ENCODE measurements at regions not wholly inside any gene's neighbourhood (a gene's known extent, or its start where the extent isn't known, plus 50 kb on each side); places are given as distances from the start of the nearest gene placed in this dataset.

- intact Hi-C loops (cut with micrococcal nuclease), result no loop called here
Measured at GRCh38 chr3:117172426-117172825, 462.8 kb downstream of the TUSC7 start.

GRCh38 chr3:117181222-117181621 lies 471.6 kb downstream of the TUSC7 start:
- intact Hi-C loops (cut with micrococcal nuclease), result no loop called here

- intact Hi-C loops (cut with micrococcal nuclease), result no loop called here
Measured at GRCh38 chr3:117184574-117184973, 475.0 kb downstream of the TUSC7 start.

GRCh38 chr3:117191245-117191644 lies 481.7 kb downstream of the TUSC7 start:
- intact Hi-C loops (cut with micrococcal nuclease), result no loop called here

- intact Hi-C loops (cut with micrococcal nuclease), result no loop called here
Measured at GRCh38 chr3:117192888-117193287, 483.3 kb downstream of the TUSC7 start.

- intact Hi-C loops (cut with micrococcal nuclease), result no loop called here
Measured at GRCh38 chr3:117193390-117193789, 483.8 kb downstream of the TUSC7 start.

GRCh38 chr3:117195034-117195433 lies 485.5 kb downstream of the TUSC7 start:
- intact Hi-C loops (cut with micrococcal nuclease), result no loop called here

- intact Hi-C loops (cut with micrococcal nuclease), result no loop called here
Measured at GRCh38 chr3:117200962-117201361, 491.4 kb downstream of the TUSC7 start.

- intact Hi-C loops (cut with micrococcal nuclease), result no loop called here
Measured at GRCh38 chr3:117201901-117202774, 492.6 kb downstream of the TUSC7 start.

- intact Hi-C loops (cut with micrococcal nuclease), result no loop called here
Measured at GRCh38 chr3:117217355-117217754, 507.8 kb downstream of the TUSC7 start.

- intact Hi-C loops (cut with micrococcal nuclease), result no loop called here
Measured at GRCh38 chr3:117217760-117218316, 508.3 kb downstream of the TUSC7 start.

GRCh38 chr3:117218641-117219048 lies 509.1 kb downstream of the TUSC7 start:
- intact Hi-C loops (cut with micrococcal nuclease), result no loop called here

GRCh38 chr3:117219296-117219695 lies 509.7 kb downstream of the TUSC7 start:
- intact Hi-C loops (cut with micrococcal nuclease), result no loop called here

- intact Hi-C loops (cut with micrococcal nuclease), result no loop called here
Measured at GRCh38 chr3:117226932-117227331, 517.4 kb downstream of the TUSC7 start.

GRCh38 chr3:117228466-117228865 lies 518.9 kb downstream of the TUSC7 start:
- intact Hi-C loops (cut with micrococcal nuclease), result no loop called here

GRCh38 chr3:117230924-117231323 lies 521.3 kb downstream of the TUSC7 start:
- intact Hi-C loops (cut with micrococcal nuclease), result no loop called here

- intact Hi-C loops (cut with micrococcal nuclease), result no loop called here
Measured at GRCh38 chr3:117234331-117234730, 524.8 kb downstream of the TUSC7 start.

GRCh38 chr3:117235304-117235703 lies 525.7 kb downstream of the TUSC7 start:
- intact Hi-C loops (cut with micrococcal nuclease), result no loop called here

GRCh38 chr3:117238806-117239205 lies 529.2 kb downstream of the TUSC7 start:
- intact Hi-C loops (cut with micrococcal nuclease), result no loop called here

- intact Hi-C loops (cut with micrococcal nuclease), result no loop called here
Measured at GRCh38 chr3:117243657-117244056, 534.1 kb downstream of the TUSC7 start.

GRCh38 chr3:117246771-117247555 lies 537.4 kb downstream of the TUSC7 start:
- intact Hi-C loops (cut with micrococcal nuclease), result no loop called here

- intact Hi-C loops (cut with micrococcal nuclease), result no loop called here
Measured at GRCh38 chr3:117248153-117248552, 538.6 kb downstream of the TUSC7 start.

Measured in T-helper 1 cell treated with Interleukin-12 subunit alpha and Interleukin-12 subunit beta and Interleukin-4 antibody, amounts not matched to agents 30 ng/mL and 1 ng/mL, for 36 hours (primary cell).